ENCODE measurements at regions not wholly inside any gene's neighbourhood (a gene's known extent, or its start where the extent isn't known, plus 50 kb on each side); places are given as distances from the start of the nearest gene placed in this dataset.
"Not testable (repeated sequence)": the region's sequence is repeated elsewhere in the genome, so short reads cannot be mapped to it uniquely, and the experiment has no call there.

DNA sequence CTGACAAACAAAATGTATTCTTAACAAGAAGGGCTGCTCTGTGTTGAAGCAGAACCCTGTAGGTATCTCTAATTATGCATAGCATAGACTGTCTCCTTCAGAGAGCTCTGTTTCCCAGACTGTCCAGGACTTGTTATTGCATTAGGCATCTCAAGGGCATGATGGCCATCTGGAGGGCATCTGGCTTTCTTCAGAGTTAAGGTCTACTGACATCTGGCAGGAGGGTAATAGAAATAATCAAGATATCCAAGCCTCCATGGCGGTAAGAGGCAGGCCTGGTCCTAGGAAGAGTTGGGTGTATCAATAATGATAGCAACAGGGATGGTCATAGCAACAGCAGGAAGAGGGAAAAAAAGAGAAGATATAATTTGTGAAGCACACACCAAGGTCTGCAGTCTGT, 161.2 kb downstream of the TTC8 start:
- DNase-seq (ENCODE audit: low read depth): no peak

DNA sequence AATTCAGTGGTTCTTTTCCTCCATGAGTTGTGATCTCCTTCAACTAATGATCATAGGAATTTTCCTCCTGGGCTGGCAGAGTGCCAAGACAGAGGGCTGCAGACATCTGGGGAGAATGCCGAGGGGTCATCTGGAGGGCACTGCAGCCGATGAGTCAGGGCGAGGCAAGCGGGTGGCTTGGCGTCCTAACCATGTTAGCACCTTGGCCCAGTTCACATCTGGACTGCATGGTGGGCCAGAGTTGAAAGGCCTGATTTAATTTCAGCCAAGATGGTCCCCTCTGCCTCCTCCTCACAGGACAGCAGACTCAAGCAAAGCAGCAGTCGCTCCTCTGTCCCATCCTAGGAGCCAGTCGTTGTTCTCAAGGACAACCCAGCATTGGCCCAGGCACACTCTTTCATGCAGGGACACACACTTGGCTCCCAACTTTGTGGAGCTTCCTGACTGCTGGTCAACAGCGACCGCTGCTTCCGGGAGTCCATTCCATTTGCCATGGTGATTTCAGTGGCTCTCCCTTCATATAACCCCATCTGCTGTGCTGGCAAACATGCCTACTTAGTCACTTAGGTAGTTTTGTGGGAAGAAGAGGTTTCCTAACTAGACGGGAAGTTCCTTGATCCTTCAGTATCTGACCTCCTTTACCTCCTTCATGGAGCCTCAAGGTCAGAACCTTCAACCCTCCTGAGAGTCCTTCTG, 161.8 kb downstream of the TTC8 start:
- no peak for DNase-seq (ENCODE audit: low read depth)

DNA sequence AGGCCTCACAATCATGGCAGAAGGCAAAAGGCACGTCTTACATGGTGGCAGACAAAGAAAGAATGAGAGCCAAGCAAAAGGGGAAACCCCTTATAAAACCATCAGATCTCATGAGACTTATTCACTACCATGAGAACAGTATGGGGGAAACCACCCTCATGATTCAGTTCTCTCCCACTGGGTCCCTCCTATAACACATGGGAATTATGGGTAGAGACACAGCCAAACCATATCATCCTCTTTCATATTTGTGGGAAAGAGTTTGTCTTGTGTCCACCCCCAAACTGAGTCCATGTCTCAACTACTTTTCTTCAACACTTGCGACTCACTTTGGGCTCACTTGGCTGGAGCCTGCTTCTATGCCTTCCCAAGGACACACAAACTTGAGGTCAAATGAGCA, 162.5 kb downstream of the TTC8 start:
- not testable (repeated sequence) for DNase-seq (ENCODE audit: low read depth)

DNA sequence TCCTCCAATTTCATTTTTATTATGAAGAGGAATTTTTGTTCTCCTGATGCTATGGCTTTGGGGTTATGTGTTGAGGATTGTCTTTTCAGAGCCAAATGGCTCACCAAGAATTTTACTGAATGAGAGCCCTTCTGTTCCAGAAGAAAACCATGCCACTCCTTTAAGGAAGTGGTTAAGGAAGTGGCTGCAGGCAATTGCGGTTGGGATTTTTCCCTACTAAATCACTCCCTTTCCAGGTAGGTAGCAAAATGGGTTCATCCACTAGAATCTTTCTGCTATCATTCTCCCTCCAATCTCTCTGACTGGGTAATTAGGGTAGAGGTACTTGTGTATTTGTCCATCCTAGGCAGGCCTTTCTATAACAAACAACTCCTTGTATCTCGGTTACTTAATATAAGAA, 163.1 kb downstream of the TTC8 start:
- DNase-seq (ENCODE audit: low read depth): no peak

DNA sequence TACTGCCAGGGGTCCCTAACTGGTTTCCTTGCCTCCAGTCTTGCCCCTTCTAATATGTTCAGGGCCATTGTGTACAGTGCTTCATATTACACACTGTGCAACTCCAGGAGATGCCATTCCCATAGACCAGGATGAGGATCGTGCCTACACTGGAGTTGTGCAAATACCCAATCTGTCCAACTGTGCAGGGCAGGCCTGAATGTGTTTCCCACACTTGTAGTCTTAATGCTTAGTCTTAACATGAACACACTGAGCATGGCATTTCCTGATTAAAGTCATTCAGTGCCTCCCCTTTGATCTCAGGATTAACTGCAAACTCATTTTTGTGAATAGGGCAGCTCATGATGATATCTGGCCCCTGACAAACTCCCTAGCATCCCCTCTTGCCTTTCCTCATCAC, 165.5 kb downstream of the TTC8 start:
- DNase-seq (ENCODE audit: low read depth): no peak

DNA sequence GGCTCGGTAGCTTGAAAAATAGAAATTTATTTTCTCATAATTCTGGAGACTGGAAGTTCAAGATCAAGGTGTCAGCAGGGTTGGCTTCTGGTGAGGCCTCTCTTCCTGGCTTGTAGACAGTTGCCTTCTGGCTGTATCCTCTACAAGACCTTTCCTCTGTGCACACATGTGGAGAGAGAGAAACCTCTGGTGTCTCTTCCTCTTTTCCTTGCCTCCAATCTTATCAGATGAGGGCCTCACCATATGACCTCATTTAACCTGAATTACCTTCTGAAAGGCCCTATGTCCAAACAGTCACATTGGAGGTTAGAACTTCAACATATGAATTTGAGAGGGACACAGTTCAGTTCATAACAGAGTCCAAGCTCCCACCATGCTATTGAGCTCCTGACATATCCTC, 166.4 kb downstream of the TTC8 start:
- DNase-seq (ENCODE audit: low read depth): no peak

DNA sequence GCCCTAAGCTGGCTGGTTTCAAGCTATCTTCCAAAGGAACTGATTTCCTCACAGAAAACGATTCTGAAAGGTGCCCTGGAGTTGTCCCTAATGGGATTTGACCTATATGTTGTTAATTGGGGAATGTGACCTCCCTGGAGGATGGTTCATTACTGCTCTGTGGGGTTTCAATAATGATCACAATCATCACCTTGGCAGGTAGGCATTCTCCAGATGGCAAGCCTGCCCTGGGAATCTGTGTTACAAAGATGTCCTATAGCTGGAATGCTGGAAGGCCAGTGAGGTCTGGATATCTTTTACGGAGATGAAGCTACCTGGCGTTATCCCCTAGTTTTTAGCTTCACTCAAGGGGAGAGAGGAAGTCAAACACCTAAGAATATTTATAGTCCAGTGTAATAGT, 167.6 kb downstream of the TTC8 start:
- DNase-seq (ENCODE audit: low read depth): no peak

DNA sequence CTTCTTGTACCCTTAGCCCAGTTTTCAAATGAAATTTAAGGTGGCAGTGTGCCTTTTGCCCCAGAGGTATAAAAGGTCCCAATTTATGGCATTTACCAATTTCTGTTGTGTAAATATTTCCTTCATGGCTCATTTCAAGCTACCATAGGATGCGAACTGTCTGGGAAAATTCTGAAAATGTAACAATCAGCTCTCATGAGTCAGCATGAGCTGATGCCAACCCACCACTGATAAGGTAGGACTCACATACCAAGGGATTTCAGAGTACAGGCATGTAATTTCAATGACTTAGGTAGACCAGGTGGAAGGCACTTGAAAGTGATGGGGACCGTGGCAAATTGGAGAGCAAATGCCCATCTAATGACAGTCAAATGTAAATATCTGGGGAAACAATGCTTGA, 169.5 kb downstream of the TTC8 start:
- no peak for DNase-seq (ENCODE audit: low read depth)

DNA sequence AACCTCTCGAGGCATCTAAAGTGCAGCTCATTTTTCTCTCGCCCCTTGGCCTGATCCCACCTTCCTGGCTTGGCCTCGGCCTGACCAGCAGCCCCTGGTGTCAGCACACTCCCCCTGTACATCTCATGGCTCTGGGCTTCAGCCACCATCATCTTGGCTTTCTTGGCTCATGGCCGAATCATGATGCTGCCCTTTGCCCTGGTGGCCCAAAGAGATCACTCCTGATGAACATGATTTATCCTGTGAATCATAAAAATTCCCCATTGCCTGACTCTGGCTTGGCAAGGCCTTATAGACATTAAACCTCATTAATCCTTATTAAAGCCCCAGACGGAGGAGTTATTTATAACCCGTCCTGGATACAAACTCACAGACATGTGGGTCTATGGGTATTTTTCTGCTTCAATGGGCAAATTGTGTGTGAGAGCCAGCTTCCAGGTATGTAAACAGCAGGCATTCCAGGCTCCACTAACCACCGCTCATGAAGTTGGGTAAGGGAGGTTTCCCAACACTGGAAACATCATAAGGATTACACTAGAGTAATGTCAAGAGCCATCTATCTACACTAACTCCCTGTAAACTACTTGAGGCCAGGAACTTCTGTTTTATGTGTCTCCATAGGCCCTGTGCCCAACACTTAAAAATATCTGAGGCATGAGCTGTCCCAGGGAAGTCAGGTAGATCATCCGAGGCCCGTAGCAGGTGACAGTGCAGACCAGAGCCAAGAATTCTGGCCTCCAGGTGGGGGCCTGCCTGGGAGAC, 171.2 kb downstream of the TTC8 start:
- no peak for DNase-seq (ENCODE audit: low read depth)

DNA sequence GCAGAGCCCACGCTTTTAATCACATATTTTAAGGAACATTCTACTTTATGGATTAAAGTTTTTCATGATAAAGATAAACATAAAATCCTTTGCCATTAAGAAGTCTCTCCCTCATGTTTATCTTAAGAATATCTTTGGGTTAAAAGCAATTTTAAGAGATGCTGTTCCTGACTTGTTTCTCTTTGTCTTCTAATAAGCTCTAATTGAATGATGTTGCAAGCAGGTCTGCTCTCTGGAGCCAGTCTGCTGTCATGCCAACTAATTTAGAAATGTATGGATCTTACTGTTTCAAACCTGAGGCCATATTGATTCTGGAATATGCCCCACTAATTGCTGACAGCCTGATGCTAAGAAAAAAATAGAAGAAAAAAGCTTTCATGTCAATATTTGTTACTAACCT, 173.6 kb downstream of the TTC8 start:
- DNase-seq (ENCODE audit: low read depth): no peak

DNA sequence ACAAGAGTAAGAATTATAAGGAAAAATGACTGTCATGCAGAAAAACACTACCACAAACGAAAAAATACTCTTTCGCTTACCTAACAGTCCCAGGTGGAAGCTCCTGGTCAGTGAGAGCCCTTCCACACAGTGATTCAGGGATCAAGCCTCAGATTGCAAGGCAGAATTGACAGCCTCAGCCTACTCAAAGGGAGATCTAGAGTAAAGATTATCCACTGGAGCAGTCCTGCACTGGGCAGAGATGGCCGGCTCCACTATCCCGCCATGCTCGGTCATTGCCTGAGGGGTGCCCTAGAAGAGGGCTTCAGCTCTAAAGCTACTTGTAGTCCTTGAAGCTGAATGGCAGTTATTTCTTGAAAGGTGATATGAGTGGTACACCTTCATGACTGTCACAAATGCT, 174.7 kb downstream of the TTC8 start:
- no peak for DNase-seq (ENCODE audit: low read depth)

DNA sequence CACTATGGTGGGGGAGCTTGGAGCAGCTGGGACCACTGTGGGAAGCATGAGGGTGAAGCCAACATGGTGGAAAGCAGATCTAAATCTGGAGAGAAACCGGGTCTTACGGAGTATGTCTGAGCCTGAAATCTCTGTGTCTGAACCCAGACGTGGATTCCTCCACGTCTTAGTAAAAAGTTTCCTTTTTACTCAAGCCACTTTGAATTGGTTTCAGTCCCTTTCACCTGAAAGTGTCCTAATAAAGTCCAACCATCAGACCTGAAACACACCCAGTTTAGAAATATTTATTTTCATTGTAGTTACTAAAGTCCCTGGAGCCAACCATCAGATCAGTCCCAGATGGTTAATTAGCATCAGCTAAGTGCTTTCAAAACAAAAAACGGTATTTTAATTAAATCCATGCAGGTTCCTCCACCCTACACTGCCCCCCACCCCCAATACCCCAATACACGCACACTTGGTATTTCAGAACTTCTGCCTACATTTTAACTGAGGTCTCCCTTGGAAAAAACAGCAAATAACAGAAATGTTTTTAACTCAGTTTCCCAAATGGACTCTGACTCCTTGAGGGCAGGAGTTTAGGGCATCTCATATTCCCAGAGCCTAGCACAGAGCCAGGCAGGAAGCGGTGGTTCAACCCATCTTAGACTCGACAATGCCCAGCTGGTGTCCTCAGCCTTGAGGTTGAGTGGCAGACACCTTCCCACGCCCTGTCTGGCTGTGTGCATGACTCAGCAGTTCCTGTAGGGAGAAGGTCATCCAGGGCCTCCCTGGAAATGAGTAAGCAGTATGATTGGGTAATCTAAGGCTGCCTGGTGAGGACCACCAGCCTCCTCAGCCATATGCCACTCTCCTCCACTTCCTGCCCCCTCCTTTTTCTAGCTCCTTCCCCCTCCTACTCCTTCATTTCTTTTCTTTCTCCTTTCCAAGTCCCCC, 175.8 kb downstream of the TTC8 start:
- DNase-seq (ENCODE audit: low read depth): no peak

DNA sequence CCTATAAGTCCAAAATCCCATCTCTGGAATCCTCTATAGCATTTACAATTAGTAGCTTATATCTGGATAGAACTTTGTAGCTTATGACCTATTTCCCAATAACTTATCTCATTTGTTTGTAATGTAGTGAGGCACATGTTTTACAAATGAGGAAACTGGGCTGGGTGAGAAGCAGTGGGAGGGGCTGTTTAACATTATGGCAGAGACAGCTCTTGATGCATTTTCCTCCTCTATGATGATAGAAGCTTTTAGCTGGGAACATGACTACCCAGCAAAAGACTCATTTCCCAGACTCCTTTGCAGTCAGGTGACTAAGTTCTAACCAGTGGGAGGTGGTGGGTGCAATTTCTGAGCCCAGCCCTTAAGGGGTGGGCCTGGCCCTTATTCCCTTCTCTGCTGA, 179.7 kb downstream of the TTC8 start:
- DNase-seq (ENCODE audit: low read depth): no peak

DNA sequence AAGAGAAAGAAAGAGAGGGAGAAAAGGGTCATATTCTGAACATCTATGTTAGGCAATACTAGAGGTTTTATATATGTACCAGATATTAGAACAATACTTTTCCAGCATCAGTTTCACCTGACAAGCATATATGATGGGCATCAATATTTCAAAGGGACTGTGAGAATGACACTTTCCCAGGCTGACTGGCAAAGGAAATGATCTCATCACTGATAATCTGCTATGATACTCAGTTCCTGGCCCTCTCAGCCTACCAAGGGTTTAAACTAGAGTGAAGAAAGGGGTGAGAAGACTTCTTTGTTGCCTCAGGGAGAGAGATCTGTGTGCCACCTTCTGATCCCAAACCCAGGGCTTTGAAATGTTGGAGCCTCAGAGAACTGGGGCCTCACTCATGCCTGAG, 183.5 kb downstream of the TTC8 start:
- no peak for DNase-seq (ENCODE audit: low read depth)

DNA sequence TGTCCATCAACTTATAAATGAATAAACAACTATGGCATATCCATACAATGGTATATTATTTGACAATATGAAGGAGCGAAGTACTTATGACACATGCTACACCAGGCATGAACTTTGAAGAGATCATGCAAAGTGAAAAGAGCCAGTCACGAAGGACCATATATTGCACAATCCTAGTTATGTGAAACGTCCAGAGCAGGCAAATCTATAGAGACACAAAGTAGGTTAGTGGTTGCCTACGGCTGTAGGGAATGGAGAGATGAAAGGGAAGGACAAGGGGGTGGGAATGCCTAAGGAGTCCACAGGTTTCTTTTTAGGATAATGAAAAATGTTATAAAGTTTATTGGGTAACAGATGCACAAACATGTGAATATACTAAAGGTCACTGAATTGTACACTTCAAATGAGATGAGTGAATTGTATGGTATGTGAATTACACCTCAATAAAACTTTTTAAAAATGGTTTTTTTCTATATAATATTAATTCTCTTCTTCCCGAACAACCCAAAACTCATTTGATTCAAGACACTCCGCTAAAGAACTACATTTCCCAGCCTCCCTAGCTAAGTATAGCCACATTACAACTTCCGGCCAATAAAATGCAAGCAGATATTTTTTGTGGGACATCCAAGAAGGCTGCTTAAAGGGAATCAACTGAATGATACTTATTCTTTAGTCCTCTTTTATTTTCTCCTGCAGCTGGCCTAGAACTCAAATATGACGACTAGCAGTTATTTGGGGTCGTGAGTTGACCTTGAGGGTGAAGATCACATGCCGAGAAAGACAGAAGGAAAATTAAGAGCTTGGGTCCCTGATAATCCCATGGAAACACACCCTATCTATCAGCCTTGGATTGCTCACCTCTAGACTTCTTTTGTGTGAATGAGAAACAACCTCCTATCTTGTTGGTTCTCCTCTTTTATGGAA, 187.2 kb downstream of the TTC8 start:
- no peak for DNase-seq (ENCODE audit: low read depth)

DNA sequence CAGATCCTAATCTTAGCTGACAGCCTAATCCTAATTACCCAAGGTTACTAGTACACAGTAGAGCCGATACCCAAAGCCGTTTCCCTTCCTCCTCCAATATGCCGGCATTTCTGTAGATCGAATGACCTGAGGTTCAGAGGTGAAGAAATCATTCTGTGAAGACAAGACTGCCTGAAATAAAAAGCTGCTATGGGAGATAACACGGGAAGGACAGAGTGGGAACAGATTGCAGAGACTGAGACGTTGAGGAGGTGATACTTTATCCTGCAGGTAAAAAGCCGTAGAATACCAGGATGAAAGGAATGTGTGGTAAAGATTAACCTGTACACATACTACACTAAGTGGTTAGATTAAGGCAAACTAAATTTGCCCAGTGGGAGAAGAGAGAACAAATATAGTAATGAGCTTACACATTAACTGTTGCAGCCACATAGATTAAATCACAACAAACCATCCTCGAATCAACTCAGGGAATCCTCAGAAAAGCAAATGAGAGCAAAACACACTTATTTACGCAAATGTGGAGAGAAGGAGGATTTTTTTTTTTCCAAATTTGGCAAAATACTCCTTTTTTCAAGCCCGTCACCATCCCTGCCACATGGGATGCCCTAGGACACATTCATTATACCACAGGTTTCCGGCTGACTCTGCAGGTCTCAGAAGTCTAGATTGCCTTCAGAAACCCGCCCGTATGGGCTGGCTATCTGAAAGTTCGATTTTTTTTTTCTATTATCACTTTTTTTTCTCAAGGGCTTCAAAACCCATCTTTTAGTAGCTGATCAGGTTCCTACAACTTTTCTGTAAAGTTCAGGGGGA, 188.0 kb downstream of the TTC8 start:
- DNase-seq (ENCODE audit: low read depth): no peak

DNA sequence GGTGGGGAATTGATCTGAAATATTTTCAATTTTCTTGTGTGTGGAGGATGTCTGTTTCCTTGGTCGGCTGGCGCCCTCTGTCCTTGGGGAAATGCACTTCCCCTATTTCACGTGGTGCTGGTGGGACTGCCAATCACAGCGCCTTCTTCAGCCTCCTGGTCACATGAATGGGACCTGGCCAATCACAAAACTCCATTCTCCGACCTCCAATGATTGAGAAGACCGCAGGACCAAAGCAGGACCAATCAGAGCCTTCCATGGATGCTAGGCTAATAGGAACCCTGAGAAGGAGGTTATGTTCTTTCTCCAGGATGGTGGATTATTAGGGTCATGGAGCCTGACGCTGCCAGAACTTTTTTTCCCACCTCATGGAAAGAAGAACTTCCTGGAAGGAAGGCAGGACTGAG, 188.7 kb downstream of the TTC8 start:
- DNase-seq (ENCODE audit: low read depth): no peak

DNA sequence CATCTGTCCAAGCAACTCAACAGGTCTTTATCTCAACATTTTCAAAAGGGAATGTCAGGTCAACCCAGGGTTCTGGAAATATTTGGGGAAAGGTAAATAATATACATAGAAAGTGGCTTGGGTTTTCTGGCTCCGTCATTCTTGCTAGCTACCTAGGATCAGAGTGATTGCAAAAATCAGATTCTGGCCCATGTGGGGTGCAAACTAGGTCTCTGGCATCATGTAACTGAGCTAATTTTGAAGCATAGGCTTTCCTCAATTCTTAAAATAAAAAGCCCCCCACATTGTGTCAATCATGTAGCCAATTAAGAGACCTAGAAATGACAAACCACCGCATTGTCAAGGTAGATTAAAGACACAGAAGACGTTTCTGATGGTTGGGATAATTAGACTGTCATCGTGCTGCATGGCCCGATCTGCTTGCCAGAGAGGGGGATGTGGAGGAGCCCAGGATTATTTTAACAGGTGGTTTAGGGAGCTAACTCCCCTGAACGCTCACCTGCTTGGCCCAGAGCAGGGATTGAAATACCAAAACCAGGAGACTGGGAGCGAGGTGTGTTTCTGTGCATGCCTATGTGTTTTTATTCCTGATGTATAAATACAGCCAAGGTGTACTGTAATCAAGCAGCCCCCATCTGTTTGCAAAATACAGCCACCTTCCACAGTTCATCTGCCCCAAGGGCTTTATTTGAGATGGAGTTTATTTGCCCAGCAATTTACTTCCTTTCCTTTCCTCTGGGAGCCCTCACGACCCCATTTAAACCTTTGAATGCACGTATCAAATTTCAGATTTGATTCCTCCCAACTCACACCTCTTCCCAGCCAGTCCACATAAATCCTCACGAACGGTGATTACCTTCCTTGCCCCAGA, 189.5 kb downstream of the TTC8 start:
- no peak for DNase-seq (ENCODE audit: low read depth)

DNA sequence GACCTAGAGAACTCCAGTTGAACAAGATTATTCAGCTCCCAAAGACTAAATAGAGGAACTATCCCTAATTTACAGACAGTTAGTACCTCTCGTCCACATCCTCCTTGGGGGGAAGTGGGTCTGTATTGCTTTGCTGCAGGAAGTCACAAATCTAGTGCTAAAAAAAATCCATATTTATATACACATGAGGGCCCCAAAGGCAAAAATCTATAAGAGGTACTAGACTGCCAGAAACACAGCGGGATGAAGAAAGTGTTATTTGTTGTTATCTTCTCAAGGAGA, 190.1 kb downstream of the TTC8 start:
- no peak for DNase-seq (ENCODE audit: low read depth)

DNA sequence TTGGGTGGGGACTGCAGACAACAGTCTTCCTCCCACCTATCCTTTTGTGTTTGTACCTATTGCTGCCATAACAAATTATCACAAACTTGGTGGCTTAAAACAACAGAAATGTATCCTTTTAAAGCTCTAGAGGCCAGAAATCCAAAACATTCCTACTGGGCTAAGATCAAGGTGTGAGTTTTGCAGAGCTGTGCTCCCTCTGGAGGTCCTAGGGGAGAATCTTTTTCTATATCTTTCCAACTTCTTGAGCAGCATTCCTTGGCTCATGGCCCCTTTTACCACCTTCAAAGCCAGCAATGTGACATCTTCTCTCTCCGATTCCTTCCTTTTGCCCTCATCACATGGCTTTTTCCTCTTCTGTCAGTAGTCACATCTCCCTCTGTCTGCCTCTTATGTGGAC, 190.6 kb downstream of the TTC8 start:
- DNase-seq (ENCODE audit: low read depth): no peak

Data from T-helper 22 cell (primary cell).